ENCODE measurements at regions not wholly inside any gene's neighbourhood (a gene's known extent, or its start where the extent isn't known, plus 50 kb on each side); places are given as distances from the start of the nearest gene placed in this dataset.
"Not testable (repeated sequence)": the region's sequence is repeated elsewhere in the genome, so short reads cannot be mapped to it uniquely, and the experiment has no call there.

GRCh38 chr17:26773189-26774188 lies 520.4 kb upstream of the WSB1 start:
- Histone ChIP-seq H3K27me3 (ENCODE audit: control insufficient read depth, insufficient read depth, low read length) (no peaks in the 10 kb centered on the region), H3K36me3 (ENCODE audit: control insufficient read depth, insufficient read depth, low read length) (no peaks in the 10 kb centered on the region), H3K4me3 (ENCODE audit: low read depth, low read length) (no peak overlapping the region)
- TF ChIP-seq, protein P1, sequence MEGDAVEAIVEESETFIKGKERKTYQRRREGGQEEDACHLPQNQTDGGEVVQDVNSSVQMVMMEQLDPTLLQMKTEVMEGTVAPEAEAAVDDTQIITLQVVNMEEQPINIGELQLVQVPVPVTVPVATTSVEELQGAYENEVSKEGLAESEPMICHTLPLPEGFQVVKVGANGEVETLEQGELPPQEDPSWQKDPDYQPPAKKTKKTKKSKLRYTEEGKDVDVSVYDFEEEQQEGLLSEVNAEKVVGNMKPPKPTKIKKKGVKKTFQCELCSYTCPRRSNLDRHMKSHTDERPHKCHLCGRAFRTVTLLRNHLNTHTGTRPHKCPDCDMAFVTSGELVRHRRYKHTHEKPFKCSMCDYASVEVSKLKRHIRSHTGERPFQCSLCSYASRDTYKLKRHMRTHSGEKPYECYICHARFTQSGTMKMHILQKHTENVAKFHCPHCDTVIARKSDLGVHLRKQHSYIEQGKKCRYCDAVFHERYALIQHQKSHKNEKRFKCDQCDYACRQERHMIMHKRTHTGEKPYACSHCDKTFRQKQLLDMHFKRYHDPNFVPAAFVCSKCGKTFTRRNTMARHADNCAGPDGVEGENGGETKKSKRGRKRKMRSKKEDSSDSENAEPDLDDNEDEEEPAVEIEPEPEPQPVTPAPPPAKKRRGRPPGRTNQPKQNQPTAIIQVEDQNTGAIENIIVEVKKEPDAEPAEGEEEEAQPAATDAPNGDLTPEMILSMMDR (IDR thresholded peaks at IDR 0.05; ENCODE audit: insufficient read depth, low read depth, low read length), result no peak
- ChIA-PET CTCF (no interaction called here), POLR2A (no interaction called here)
- DNase-seq (ENCODE audit: low read depth), result no peak

GRCh38 chr17:26774291-26775218 lies 519.4 kb upstream of the WSB1 start:
- TF ChIP-seq, protein P1 (IDR thresholded peaks at IDR 0.05; ENCODE audit: insufficient read depth, low read depth, low read length), result no peak
- POLR2A ChIA-PET, result no interaction called here
- no peaks in the 10 kb centered on the region for H3K36me3 ChIP-seq (ENCODE audit: control insufficient read depth, insufficient read depth, low read length)
- H3K4me3 ChIP-seq (ENCODE audit: low read depth, low read length), result no peak overlapping the region
- CTCF ChIA-PET, result no interaction called here
- DNase-seq (ENCODE audit: low read depth), result no peak
- H3K27me3 ChIP-seq (ENCODE audit: control insufficient read depth, insufficient read depth, low read length), result no peaks in the 10 kb centered on the region

- no peaks in the 10 kb centered on the region for H3K27me3 ChIP-seq (ENCODE audit: control insufficient read depth, insufficient read depth, low read length)
- POLR2A ChIA-PET, result no interaction called here
- H3K36me3 ChIP-seq (ENCODE audit: control insufficient read depth, insufficient read depth, low read length), result no peaks in the 10 kb centered on the region
- no peak overlapping the region for H3K4me3 ChIP-seq (ENCODE audit: low read depth, low read length)
- TF ChIP-seq, protein P1 (IDR thresholded peaks at IDR 0.05; ENCODE audit: insufficient read depth, low read depth, low read length), result no peak
- CTCF ChIA-PET, result no interaction called here
- DNase-seq (ENCODE audit: low read depth), result no peak
Observed at GRCh38 chr17:26775219-26775822, 518.6 kb upstream of the WSB1 start.

GRCh38 chr17:26780187-26780814 lies 513.6 kb upstream of the WSB1 start:
- H3K4me3 ChIP-seq (ENCODE audit: low read depth, low read length); H3K36me3 ChIP-seq (ENCODE audit: control insufficient read depth, insufficient read depth, low read length); CTCF ChIA-PET; DNase-seq (ENCODE audit: low read depth); POLR2A ChIA-PET; H3K27me3 ChIP-seq (ENCODE audit: control insufficient read depth, insufficient read depth, low read length): not testable (repeated sequence)

DNA sequence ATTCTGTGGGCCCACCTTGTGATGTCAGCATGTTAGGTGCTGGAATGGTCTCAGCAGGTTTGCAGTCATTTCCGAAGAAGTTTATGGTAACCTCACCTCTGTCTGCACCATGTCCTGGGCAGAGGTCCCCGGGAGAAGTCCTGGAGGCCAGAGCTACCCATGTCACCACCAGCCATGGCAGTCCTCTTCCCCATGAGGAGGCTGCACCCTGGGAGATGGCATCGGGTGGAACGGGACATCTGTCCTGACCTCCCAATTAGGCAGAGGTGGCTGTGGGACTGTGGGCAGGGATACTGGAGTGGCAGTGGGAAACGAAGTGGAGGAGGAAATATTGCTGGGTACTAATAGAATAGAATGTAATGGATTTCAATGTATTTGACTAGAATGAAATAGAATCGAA lies 511.8 kb upstream of the WSB1 start:
- Histone ChIP-seq H3K36me3 (ENCODE audit: control insufficient read depth, insufficient read depth, low read length) (no peaks in the 10 kb centered on the region), H3K4me3 (ENCODE audit: low read depth, low read length) (no peak overlapping the region), H3K27me3 (ENCODE audit: control insufficient read depth, insufficient read depth, low read length) (no peaks in the 10 kb centered on the region)
- TF ChIP-seq, protein P1 (IDR thresholded peaks at IDR 0.05; ENCODE audit: insufficient read depth, low read depth, low read length), result no peak
- no peak for DNase-seq (ENCODE audit: low read depth)
- POLR2A ChIA-PET, result no interaction called here
- CTCF ChIA-PET, result no interaction called here
